HepG2 (cell line): ENCODE measurements at regions not wholly inside any gene's neighbourhood (a gene's known extent, or its start where the extent isn't known, plus 50 kb on each side); places are given as distances from the start of the nearest gene placed in this dataset.

Experiments
- ATAC-seq: fragments of 200-7000 bp; cut with Tn5 transposase; 3 replicates; pipeline ENCODE4 v1.9.1; 2020; ENCODE audit warnings: mild to moderate bottlenecking, moderate library complexity
- BruUV-seq: library from RNA; stranded (reverse); fragments of 400-500 nt; replicated peaks from 2 replicates; lab custom pipeline; 2021; lab: Mats Ljungman, UMichigan
- CTCF ChIA-PET: fragments of 300-600 bp; formaldehyde crosslinking; extraction: SDS; loops from one replicate; lab custom pipeline; 2021; ENCODE audit warnings: low total read pairs, inconsistent platforms, low intra/inter-chr PET ratio; lab: Yijun Ruan, JAX
- POLR2A ChIA-PET: fragments of 350-600 bp; sonication (Branson Sonifier 250); formaldehyde crosslinking; loops from one replicate; lab custom pipeline; 2020; ENCODE audit warnings: antibody characterized with exemption, inconsistent platforms; lab: Yijun Ruan, JAX
- DNase-seq: peaks from one replicate; pipeline ENCODE4 v3.0.0-alpha.2; 2015; ENCODE audit warnings: low spot score
- FAIRE-seq: peaks from 3 replicates; lab custom pipeline; 2011; peaks lifted over from hg19 to GRCh38; lab: Jason Lieb, UNC
- H2AFZ ChIP-seq: one replicate; pipeline ENCODE4 v1.6.1; 2011; ENCODE audit warnings: low read length, inconsistent platforms
- H3K27ac ChIP-seq: fragments of 300-600 bp; 3 replicates; pipeline ENCODE4 v1.8.0; 2011; ENCODE audit warnings: mixed run types, mild to moderate bottlenecking, mixed read lengths, low read length, inconsistent platforms; ENCODE audit not compliant: insufficient read depth; ENCODE audit errors: extremely low read length
- H3K27me3 ChIP-seq, 2 experiments: fragments of 200-600 bp in 1 of 2; 2 replicates in 1 of 2; 3 replicates in 1 of 2; pipeline versions ENCODE4 v1.6.0 to v1.8.0; 2011; ENCODE audit warnings: low read length in 2 of 2, mild to moderate bottlenecking in 2 of 2, moderate library complexity in 2 of 2, inconsistent platforms in 1 of 2; ENCODE audit not compliant: insufficient read depth in 2 of 2, control insufficient read depth in 1 of 2
- H3K36me3 ChIP-seq, 2 experiments: fragments of 200-600 bp in 1 of 2; replicated peaks in 1 of 2; 2 replicates in 1 of 2; 3 replicates in 1 of 2; pipeline versions ENCODE4 v1.5.1 to v1.8.0; 2011; ENCODE audit warnings: low read length in 2 of 2, inconsistent platforms in 1 of 2; ENCODE audit not compliant: insufficient read depth in 2 of 2, control insufficient read depth in 1 of 2
- H3K4me1 ChIP-seq: 2 replicates; pipeline ENCODE4 v1.5.1; 2012; ENCODE audit warnings: low read length, inconsistent platforms; ENCODE audit not compliant: insufficient read depth
- H3K4me2 ChIP-seq: 2 replicates; pipeline ENCODE4 v1.6.0; 2011; ENCODE audit warnings: low read depth, low read length, inconsistent platforms
- H3K4me3 ChIP-seq, 3 experiments: fragments of 200-600 bp in 1 of 3; sonication (generic), shearing (Covaris generic) in 1 of 3; replicated peaks in 1 of 3; 2 replicates each; pipeline ENCODE4 v1.5.1; 2011 to 2016; ENCODE audit warnings: low read length in 3 of 3, inconsistent platforms in 2 of 3, low read depth in 2 of 3, mild to moderate bottlenecking in 2 of 3, control low read depth in 1 of 3, mixed read lengths in 1 of 3; ENCODE audit not compliant: insufficient read depth in 1 of 3
- H3K79me2 ChIP-seq: one replicate; pipeline ENCODE4 v1.6.1; 2011; ENCODE audit warnings: low read length, inconsistent platforms; ENCODE audit not compliant: insufficient read depth
- H3K9ac ChIP-seq: 2 replicates; pipeline ENCODE4 v1.6.0; 2011; ENCODE audit warnings: mild to moderate bottlenecking, low read depth, low read length, inconsistent platforms; ENCODE audit not compliant: insufficient read depth
- H3K9me3 ChIP-seq: 2 replicates; pipeline ENCODE4 v1.5.1; 2012; ENCODE audit warnings: mild to moderate bottlenecking, low read length
- H4K20me1 ChIP-seq: 2 replicates; pipeline ENCODE4 v1.6.0; 2011; ENCODE audit warnings: inconsistent platforms, mild to moderate bottlenecking, low read length, moderate library complexity; ENCODE audit not compliant: insufficient read depth
- HMGA1 ChIP-seq: sonication (generic); formaldehyde crosslinking; conservative IDR thresholded peaks from 2 replicates; pipeline ENCODE4 v1.4.0; 2020; ENCODE audit warnings: missing genetic modification reagents
- MXD3 ChIP-seq: IDR thresholded peaks from 2 replicates; pipeline ENCODE4 v1.6.1; 2016; ENCODE audit warnings: mild to moderate bottlenecking, missing biosample characterization, missing genetic modification reagents
- NCOA1 ChIP-seq: sonication (generic); formaldehyde crosslinking; IDR thresholded peaks from 2 replicates; pipeline ENCODE4 v1.9.0; 2021; ENCODE audit warnings: missing genetic modification reagents
- ONECUT2 ChIP-seq: sonication (generic); formaldehyde crosslinking; IDR thresholded peaks from 2 replicates; pipeline ENCODE4 v1.4.0; 2020; ENCODE audit warnings: missing genetic modification reagents
- PHF20 ChIP-seq: sonication (generic); formaldehyde crosslinking; IDR thresholded peaks from 2 replicates; pipeline ENCODE4 v1.5.0; 2020; ENCODE audit warnings: mild to moderate bottlenecking, missing genetic modification reagents
- RFXANK ChIP-seq: IDR thresholded peaks from 2 replicates; pipeline ENCODE4 v1.6.1; 2016
- SMARCC2 ChIP-seq: fragments of 450-650 bp; IDR thresholded peaks from 2 replicates; pipeline ENCODE4 v1.6.1; 2017; ENCODE audit warnings: antibody characterized with exemption, mild to moderate bottlenecking
- SP5 ChIP-seq: IDR thresholded peaks from 2 replicates; pipeline ENCODE4 v1.6.1; 2016; ENCODE audit warnings: low read depth, borderline replicate concordance
- TBL1XR1 ChIP-seq: fragments of 150-350 bp; IDR thresholded peaks from 2 replicates; pipeline ENCODE4 v1.6.1; 2014; ENCODE audit warnings: borderline replicate concordance, low read length; ENCODE audit not compliant: partially characterized antibody
- THRA ChIP-seq: sonication (generic); formaldehyde crosslinking; IDR thresholded peaks from 2 replicates; pipeline ENCODE4 v1.4.0; 2020; ENCODE audit warnings: missing genetic modification reagents, borderline replicate concordance
- ZNF737 ChIP-seq: sonication (generic); formaldehyde crosslinking; IDR thresholded peaks from 2 replicates; pipeline ENCODE4 v1.5.0; 2020; ENCODE audit warnings: missing genetic modification reagents, mild to moderate bottlenecking, borderline replicate concordance
- ZNF772 ChIP-seq: sonication (generic); formaldehyde crosslinking; IDR thresholded peaks from 2 replicates; pipeline ENCODE4 v1.5.0; 2020; ENCODE audit warnings: mild to moderate bottlenecking, missing genetic modification reagents
- WGBS: methylation state at CpG from one replicate; pipeline ENCODE4 v1.1.6; 2017; ENCODE audit warnings: low lambda C conversion rate; 5-methylcytosine and 5-hydroxymethylcytosine counted together
- in situ Hi-C: cut with HindIII; loops from 2 replicates; pipeline ENCODE4 v1.10.0; 2017; ENCODE audit warnings: low pct_unique_long_range_greater_than_20kb; ENCODE audit not compliant: extremely low pct_ligation_motif_present
- intact Hi-C: fragments of 100-400 bp; cut with micrococcal nuclease; formaldehyde crosslinking; loops from one replicate; pipeline ENCODE4 v1.10.0; 2022; ENCODE audit not compliant: unreplicated experiment
- TF ChIP-seq, protein P1 (sequence below): sonication (generic); formaldehyde crosslinking; IDR thresholded peaks from 2 replicates; pipeline ENCODE4 v1.4.0; 2020; ENCODE audit warnings: mild to moderate bottlenecking, missing genetic modification reagents, borderline replicate concordance
- TF ChIP-seq, protein P2 (sequence below): sonication (generic); formaldehyde crosslinking; conservative IDR thresholded peaks from 2 replicates; pipeline ENCODE4 v1.8.0; 2022; ENCODE audit warnings: mild to moderate bottlenecking, moderate library complexity, missing genetic modification reagents
- TF ChIP-seq, protein P3 (sequence below): sonication (generic); formaldehyde crosslinking; IDR thresholded peaks from 2 replicates; pipeline ENCODE4 v1.4.0; 2020; ENCODE audit warnings: missing genetic modification reagents

- Histone ChIP-seq H4K20me1 (no peaks in the 10 kb centered on the region), H3K27ac (no peak overlapping the region), H3K9ac (no peak overlapping the region), H3K79me2 (no peaks in the 10 kb centered on the region), H3K27me3 (peaks cover 2 to 12% of the 10 kb centered on the region in 2 experiments; a peak in 2 of 5 replicates), H2AFZ (no peak overlapping the region), H3K4me2 (no peak overlapping the region), H3K36me3 (no peaks in the 10 kb centered on the region), H3K4me3 (no peak overlapping the region), H3K9me3 (no peaks in the 10 kb centered on the region), H3K4me1 (peaks cover 8% of the 10 kb centered on the region; the same call in 1 of the 2 replicates)
- ChIA-PET POLR2A (no interaction called here), CTCF (no interaction called here)
- ATAC-seq (no peak), FAIRE-seq (no peak), DNase-seq (no peak)
- intact Hi-C loops (no loop called here), in situ Hi-C loops (no loop called here)
- WGBS: 3% methylated on average over 2 of the region's 2 CpGs
- BruUV-seq: no TSS peak
- TF ChIP-seq, protein P1, sequence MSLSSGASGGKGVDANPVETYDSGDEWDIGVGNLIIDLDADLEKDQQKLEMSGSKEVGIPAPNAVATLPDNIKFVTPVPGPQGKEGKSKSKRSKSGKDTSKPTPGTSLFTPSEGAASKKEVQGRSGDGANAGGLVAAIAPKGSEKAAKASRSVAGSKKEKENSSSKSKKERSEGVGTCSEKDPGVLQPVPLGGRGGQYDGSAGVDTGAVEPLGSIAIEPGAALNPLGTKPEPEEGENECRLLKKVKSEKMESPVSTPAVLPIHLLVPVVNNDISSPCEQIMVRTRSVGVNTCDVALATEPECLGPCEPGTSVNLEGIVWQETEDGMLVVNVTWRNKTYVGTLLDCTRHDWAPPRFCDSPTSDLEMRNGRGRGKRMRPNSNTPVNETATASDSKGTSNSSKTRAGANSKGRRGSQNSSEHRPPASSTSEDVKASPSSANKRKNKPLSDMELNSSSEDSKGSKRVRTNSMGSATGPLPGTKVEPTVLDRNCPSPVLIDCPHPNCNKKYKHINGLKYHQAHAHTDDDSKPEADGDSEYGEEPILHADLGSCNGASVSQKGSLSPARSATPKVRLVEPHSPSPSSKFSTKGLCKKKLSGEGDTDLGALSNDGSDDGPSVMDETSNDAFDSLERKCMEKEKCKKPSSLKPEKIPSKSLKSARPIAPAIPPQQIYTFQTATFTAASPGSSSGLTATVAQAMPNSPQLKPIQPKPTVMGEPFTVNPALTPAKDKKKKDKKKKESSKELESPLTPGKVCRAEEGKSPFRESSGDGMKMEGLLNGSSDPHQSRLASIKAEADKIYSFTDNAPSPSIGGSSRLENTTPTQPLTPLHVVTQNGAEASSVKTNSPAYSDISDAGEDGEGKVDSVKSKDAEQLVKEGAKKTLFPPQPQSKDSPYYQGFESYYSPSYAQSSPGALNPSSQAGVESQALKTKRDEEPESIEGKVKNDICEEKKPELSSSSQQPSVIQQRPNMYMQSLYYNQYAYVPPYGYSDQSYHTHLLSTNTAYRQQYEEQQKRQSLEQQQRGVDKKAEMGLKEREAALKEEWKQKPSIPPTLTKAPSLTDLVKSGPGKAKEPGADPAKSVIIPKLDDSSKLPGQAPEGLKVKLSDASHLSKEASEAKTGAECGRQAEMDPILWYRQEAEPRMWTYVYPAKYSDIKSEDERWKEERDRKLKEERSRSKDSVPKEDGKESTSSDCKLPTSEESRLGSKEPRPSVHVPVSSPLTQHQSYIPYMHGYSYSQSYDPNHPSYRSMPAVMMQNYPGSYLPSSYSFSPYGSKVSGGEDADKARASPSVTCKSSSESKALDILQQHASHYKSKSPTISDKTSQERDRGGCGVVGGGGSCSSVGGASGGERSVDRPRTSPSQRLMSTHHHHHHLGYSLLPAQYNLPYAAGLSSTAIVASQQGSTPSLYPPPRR (CRISPR knock-in tag): no peak
- TF ChIP-seq HMGA1 (CRISPR knock-in tag): no peak
- no peak for TF ChIP-seq NCOA1 (CRISPR knock-in tag)
- TF ChIP-seq ONECUT2: no peak
- no peak for TF ChIP-seq PHF20 (CRISPR knock-in tag)
- no peak for TF ChIP-seq TBL1XR1
- no peak for TF ChIP-seq ZNF772 (CRISPR knock-in tag)
- TF ChIP-seq, protein P2, sequence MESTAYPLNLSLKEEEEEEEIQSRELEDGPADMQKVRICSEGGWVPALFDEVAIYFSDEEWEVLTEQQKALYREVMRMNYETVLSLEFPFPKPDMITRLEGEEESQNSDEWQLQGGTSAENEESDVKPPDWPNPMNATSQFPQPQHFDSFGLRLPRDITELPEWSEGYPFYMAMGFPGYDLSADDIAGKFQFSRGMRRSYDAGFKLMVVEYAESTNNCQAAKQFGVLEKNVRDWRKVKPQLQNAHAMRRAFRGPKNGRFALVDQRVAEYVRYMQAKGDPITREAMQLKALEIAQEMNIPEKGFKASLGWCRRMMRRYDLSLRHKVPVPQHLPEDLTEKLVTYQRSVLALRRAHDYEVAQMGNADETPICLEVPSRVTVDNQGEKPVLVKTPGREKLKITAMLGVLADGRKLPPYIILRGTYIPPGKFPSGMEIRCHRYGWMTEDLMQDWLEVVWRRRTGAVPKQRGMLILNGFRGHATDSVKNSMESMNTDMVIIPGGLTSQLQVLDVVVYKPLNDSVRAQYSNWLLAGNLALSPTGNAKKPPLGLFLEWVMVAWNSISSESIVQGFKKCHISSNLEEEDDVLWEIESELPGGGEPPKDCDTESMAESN (CRISPR knock-in tag): no peak
- no peak for TF ChIP-seq RFXANK (CRISPR knock-in tag)
- TF ChIP-seq ZNF737: no peak
- TF ChIP-seq MXD3 (CRISPR knock-in tag): no peak
- no peak for TF ChIP-seq SMARCC2
- TF ChIP-seq, protein P3, sequence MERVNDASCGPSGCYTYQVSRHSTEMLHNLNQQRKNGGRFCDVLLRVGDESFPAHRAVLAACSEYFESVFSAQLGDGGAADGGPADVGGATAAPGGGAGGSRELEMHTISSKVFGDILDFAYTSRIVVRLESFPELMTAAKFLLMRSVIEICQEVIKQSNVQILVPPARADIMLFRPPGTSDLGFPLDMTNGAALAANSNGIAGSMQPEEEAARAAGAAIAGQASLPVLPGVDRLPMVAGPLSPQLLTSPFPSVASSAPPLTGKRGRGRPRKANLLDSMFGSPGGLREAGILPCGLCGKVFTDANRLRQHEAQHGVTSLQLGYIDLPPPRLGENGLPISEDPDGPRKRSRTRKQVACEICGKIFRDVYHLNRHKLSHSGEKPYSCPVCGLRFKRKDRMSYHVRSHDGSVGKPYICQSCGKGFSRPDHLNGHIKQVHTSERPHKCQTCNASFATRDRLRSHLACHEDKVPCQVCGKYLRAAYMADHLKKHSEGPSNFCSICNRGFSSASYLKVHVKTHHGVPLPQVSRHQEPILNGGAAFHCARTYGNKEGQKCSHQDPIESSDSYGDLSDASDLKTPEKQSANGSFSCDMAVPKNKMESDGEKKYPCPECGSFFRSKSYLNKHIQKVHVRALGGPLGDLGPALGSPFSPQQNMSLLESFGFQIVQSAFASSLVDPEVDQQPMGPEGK (CRISPR knock-in tag): no peak
- TF ChIP-seq THRA (CRISPR knock-in tag): no peak
- no peak for TF ChIP-seq SP5 (CRISPR knock-in tag)
Observed at GRCh38 chr2:64259312-64259711, 115.1 kb upstream of the PELI1 start.
